GM19025 (cell line): ENCODE measurements at regions not wholly inside any gene's neighbourhood (a gene's known extent, or its start where the extent isn't known, plus 50 kb on each side); places are given as distances from the start of the nearest gene placed in this dataset.

Source experiments
- ATAC-seq: cut with Tn5 transposase; IDR thresholded peaks from one replicate; pipeline ENCODE4 v1.9.1; 2021; ENCODE audit warnings: mild to moderate bottlenecking, low read depth, moderate library complexity; ENCODE audit not compliant: unreplicated experiment

GRCh38 chr3:82347585-82347984, 586.1 kb upstream of the GBE1 start:
- ATAC-seq: no peak

- ATAC-seq: no peak
These were observed 581.1 kb upstream of the GBE1 start for GRCh38 chr3:82342521-82342920.

- ATAC-seq: no peak
These were observed 567.9 kb upstream of the GBE1 start for GRCh38 chr3:82329300-82329699.

GRCh38 chr3:82311901-82312300, 550.5 kb upstream of the GBE1 start:
- no peak for ATAC-seq

- no peak for ATAC-seq
These were observed 547.3 kb upstream of the GBE1 start for GRCh38 chr3:82308755-82309154.

GRCh38 chr3:82306189-82306588, 544.7 kb upstream of the GBE1 start:
- ATAC-seq: no peak

- no peak for ATAC-seq
These were observed 533.2 kb upstream of the GBE1 start for GRCh38 chr3:82294609-82295008.

GRCh38 chr3:82293867-82294266, 532.4 kb upstream of the GBE1 start:
- ATAC-seq: peak; percentile 72

GRCh38 chr3:82293435-82293834, 532.0 kb upstream of the GBE1 start:
- ATAC-seq: no peak

GRCh38 chr3:82287562-82287961, 526.1 kb upstream of the GBE1 start:
- no peak for ATAC-seq

- ATAC-seq: no peak
These were observed 519.8 kb upstream of the GBE1 start for GRCh38 chr3:82281205-82281604.

- ATAC-seq: no peak
These were observed 515.5 kb upstream of the GBE1 start for GRCh38 chr3:82276992-82277391.

- ATAC-seq: no peak
These were observed 513.5 kb upstream of the GBE1 start for GRCh38 chr3:82274897-82275296.

- no peak for ATAC-seq
These were observed 504.3 kb upstream of the GBE1 start for GRCh38 chr3:82265747-82266146.

- ATAC-seq: no peak
These were observed 500.7 kb upstream of the GBE1 start for GRCh38 chr3:82262193-82262592.

- ATAC-seq: no peak
These were observed 500.2 kb upstream of the GBE1 start for GRCh38 chr3:82261637-82262036.

- ATAC-seq: no peak
These were observed 499.6 kb upstream of the GBE1 start for GRCh38 chr3:82261013-82261412.

- no peak for ATAC-seq
These were observed 498.5 kb upstream of the GBE1 start for GRCh38 chr3:82259994-82260393.

- no peak for ATAC-seq
These were observed 478.9 kb upstream of the GBE1 start for GRCh38 chr3:82240322-82240721.

GRCh38 chr3:82236257-82236656, 474.8 kb upstream of the GBE1 start:
- no peak for ATAC-seq

GRCh38 chr3:82229397-82229796, 468.0 kb upstream of the GBE1 start:
- ATAC-seq: no peak

- no peak for ATAC-seq
These were observed 463.2 kb upstream of the GBE1 start for GRCh38 chr3:82224661-82225060.

- ATAC-seq: no peak
These were observed 461.0 kb upstream of the GBE1 start for GRCh38 chr3:82222401-82222800.
